ENCODE measurements at regions not wholly inside any gene's neighbourhood (a gene's known extent, or its start where the extent isn't known, plus 50 kb on each side); places are given as distances from the start of the nearest gene placed in this dataset.

DNA sequence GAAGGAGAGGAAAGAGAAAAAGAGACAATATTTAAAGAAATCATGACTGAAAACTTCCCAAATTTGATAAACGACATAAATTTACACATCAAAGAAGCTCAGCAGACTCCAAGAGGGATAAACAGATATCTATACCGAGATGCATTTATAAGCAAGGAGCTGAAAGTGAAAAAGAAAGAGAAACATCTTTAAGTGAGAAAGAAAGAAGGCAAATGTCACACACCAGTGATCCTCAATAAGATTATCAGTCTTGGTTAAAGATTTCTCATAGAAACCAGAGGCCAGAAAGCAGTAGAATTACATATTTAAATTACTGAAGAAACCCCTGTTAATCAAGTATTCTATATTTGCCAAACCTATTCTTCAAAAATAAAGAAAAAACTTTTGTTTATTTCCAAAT lies 424.2 kb downstream of the SLC16A7 start:
- intact Hi-C loops (cut with DNase I), result no loop called here
- DNase-seq, result no peak
- Histone ChIP-seq H3K9me3 (replicated peaks in 1 of 3) (no peaks in the 10 kb centered on the region), H3K27ac (no peak overlapping the region), H3K4me3 (no peak overlapping the region), H3K4me1 (replicated peaks in 1 of 2) (no peaks in the 10 kb centered on the region), H3K36me3 (replicated peaks in 1 of 2) (no peaks in the 10 kb centered on the region), H3K27me3 (no peaks in the 10 kb centered on the region)
- 57 to 78% (median 65%) methylated on average over 2 of the region's 2 CpGs for WGBS, 4 donors
- TF ChIP-seq, protein P1, sequence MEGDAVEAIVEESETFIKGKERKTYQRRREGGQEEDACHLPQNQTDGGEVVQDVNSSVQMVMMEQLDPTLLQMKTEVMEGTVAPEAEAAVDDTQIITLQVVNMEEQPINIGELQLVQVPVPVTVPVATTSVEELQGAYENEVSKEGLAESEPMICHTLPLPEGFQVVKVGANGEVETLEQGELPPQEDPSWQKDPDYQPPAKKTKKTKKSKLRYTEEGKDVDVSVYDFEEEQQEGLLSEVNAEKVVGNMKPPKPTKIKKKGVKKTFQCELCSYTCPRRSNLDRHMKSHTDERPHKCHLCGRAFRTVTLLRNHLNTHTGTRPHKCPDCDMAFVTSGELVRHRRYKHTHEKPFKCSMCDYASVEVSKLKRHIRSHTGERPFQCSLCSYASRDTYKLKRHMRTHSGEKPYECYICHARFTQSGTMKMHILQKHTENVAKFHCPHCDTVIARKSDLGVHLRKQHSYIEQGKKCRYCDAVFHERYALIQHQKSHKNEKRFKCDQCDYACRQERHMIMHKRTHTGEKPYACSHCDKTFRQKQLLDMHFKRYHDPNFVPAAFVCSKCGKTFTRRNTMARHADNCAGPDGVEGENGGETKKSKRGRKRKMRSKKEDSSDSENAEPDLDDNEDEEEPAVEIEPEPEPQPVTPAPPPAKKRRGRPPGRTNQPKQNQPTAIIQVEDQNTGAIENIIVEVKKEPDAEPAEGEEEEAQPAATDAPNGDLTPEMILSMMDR (IDR thresholded peaks at IDR 0.05), result no peak
- TF ChIP-seq POLR2A (IDR thresholded peaks at IDR 0.05), result no peak

DNA sequence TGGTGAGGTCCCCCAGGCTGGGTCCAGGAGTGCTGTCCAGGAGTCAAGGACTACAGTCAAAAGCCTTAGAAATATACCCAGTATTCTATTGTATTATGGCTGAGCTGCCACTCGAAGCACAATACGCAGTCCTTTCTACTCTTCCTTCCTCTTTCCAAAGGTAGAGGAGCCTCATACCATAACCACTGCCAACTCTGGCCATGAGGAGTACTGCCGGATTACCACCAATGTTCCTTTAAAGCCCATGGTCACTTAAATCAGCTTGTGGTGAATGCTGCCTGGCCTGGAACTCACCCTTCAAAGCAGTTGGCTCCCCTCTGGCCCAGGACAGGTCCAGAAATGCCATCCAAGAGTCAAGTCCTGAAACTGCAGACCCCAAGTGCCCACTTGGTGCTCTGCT lies 425.4 kb downstream of the SLC16A7 start:
- Histone ChIP-seq H3K4me3 (no peak overlapping the region), H3K9me3 (replicated peaks in 1 of 3) (no peaks in the 10 kb centered on the region), H3K36me3 (replicated peaks in 1 of 2) (no peaks in the 10 kb centered on the region), H3K4me1 (replicated peaks in 1 of 2) (no peaks in the 10 kb centered on the region), H3K27ac (no peak overlapping the region), H3K27me3 (no peaks in the 10 kb centered on the region)
- DNase-seq, result no peak
- TF ChIP-seq POLR2A (IDR thresholded peaks at IDR 0.05), result no peak
- TF ChIP-seq, protein P1 (IDR thresholded peaks at IDR 0.05), result no peak
- intact Hi-C loops (cut with DNase I), result no loop called here
- 72 to 93% (median 87%) methylated on average over 3 of the region's 3 CpGs for WGBS, 4 donors

DNA sequence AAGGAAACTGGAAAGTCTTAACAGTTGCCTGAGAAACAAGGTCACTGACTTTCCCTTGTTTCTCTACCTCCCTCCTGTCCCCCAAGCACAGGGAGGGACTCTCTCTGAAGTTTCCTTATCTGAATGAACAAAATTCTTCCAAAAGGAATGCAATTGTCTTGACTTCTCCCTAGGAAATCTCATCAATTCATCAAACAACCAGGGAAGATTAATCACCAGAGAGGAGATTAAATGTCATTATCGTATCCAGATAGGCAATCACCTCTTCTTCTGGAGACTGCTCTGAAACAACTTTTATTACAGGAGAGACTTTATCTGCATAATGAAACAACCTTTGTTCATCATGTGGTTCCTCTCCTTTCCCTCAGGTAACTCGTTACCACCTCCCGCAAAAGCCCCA lies 431.4 kb downstream of the SLC16A7 start:
- Histone ChIP-seq H3K27ac (no peak overlapping the region), H3K9me3 (replicated peaks in 1 of 3) (no peaks in the 10 kb centered on the region), H3K4me1 (replicated peaks in 1 of 2) (no peaks in the 10 kb centered on the region), H3K4me3 (no peak overlapping the region), H3K27me3 (no peaks in the 10 kb centered on the region), H3K36me3 (replicated peaks in 1 of 2) (no peaks in the 10 kb centered on the region)
- no peak for DNase-seq
- WGBS, 4 donors, result 75 to 84% (median 81%) methylated on average over 3 of the region's 3 CpGs
- intact Hi-C loops (cut with DNase I), result no loop called here
- TF ChIP-seq POLR2A (IDR thresholded peaks at IDR 0.05), result no peak
- TF ChIP-seq, protein P1 (IDR thresholded peaks at IDR 0.05), result no peak

DNA sequence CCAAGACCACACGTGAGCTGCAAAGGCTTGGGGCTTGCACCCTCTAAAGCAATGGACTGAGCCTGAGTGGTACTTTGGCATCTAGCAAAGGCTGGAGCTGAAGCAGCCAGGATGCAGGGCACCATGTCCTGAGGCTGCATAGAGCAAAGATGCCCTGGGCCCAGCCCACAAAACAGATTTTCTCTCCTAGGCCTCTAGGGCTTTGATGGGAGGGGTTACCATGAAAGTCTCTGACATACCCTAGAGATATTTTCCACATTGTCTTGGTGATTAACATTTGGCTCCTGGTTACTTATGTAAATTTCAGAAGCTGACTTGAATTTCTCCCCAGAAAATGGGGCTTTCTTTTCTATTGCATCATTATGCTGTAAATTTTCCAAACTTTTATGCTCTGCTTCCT lies 438.3 kb downstream of the SLC16A7 start:
- Histone ChIP-seq H3K27me3 (no peaks in the 10 kb centered on the region), H3K9me3 (replicated peaks in 1 of 3) (no peaks in the 10 kb centered on the region), H3K4me3 (no peak overlapping the region), H3K36me3 (replicated peaks in 1 of 2) (no peaks in the 10 kb centered on the region), H3K4me1 (replicated peaks in 1 of 2) (no peaks in the 10 kb centered on the region), H3K27ac (no peak overlapping the region)
- intact Hi-C loops (cut with DNase I), result no loop called here
- no peak for DNase-seq
- WGBS, 4 donors, result 82 to 100% (median 98%) methylated on average over 1 of the region's 1 CpG
- TF ChIP-seq POLR2A (IDR thresholded peaks at IDR 0.05), result no peak
- TF ChIP-seq, protein P1 (IDR thresholded peaks at IDR 0.05), result no peak

Data from adrenal gland (tissue), 9 donors.